GM18507 (cell line): ENCODE measurements at regions not wholly inside any gene's neighbourhood (a gene's known extent, or its start where the extent isn't known, plus 50 kb on each side); places are given as distances from the start of the nearest gene placed in this dataset.

Experiments used
- DNase-seq: peaks from one replicate; pipeline ENCODE4 v3.0.0; 2011; ENCODE audit warnings: low read depth; ENCODE audit not compliant: insufficient read length; ENCODE audit errors: extremely low spot score
- FAIRE-seq: peaks from 2 replicates; lab custom pipeline; 2011; peaks lifted over from hg19 to GRCh38; lab: Jason Lieb, UNC

GRCh38 chr1:221053889-221054288 is 174.6 kb downstream of the HLX start:
- FAIRE-seq (no peak), DNase-seq (no peak)

GRCh38 chr1:221059506-221059905 is 180.3 kb downstream of the HLX start:
- DNase-seq (no peak), FAIRE-seq (no peak)

DNA sequence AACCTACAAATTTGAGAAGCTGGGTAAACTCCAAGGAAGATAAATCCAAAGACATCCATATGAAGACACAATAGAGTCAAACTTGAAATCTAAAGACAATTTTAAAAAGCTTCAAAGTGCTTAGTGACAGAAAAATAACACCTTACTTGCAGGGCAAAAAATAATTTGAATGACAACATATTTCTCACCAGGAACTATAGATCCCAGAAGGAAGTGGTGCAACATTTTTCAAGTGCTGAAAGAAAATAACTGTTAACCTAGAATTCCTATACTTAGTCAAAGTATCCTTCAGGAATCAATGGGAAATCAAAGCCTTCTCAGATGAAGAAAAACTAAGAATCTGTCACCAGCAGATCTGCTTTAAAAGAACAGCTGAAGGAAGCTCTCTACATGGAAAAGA is 184.4 kb downstream of the HLX start:
- FAIRE-seq: no peak

GRCh38 chr1:221066351-221067001 is 187.2 kb downstream of the HLX start:
- FAIRE-seq (peak; percentile 5), DNase-seq (no peak)

More for the DNA sequence above, 184.4 kb downstream of the HLX start:
- no peak for DNase-seq

GRCh38 chr1:221067721-221068120 is 188.5 kb downstream of the HLX start:
- FAIRE-seq: peak; percentile 18
- no peak for DNase-seq

DNA sequence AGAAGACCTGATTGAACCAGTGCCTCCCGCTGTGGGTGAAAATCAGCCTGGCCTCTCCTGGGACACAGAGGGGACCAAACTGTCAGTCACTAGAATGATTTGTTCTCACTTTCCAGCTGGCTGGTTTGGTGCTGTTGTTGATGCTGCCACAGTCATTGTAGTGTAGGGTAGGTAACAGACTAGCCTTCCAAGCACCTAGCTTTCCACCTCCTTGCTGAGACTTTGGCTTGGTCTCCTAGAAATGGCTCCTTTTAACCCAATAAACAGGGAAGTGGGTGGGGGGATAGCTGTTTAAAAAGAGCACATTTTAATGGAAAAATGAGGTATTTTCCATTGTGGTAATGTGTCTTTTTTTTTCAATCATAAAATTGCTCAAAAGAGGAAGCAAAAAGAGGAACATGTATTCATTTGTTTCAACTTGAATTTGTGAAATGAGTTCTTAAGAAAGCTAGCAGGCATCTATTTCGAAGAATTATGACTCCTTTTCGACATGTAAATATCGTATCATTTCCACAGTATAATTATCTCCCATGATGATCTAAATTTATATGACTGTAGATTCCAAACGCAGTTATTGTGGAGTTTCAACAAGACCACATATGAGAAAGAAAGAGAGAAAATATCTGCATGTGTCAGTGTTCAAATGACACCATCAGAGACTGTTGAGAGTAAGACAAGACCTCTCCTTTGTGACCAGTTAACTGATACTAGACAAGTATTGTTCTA is 190.1 kb downstream of the HLX start:
- DNase-seq: peak; percentile 32
- FAIRE-seq: peak; percentile 94

DNA sequence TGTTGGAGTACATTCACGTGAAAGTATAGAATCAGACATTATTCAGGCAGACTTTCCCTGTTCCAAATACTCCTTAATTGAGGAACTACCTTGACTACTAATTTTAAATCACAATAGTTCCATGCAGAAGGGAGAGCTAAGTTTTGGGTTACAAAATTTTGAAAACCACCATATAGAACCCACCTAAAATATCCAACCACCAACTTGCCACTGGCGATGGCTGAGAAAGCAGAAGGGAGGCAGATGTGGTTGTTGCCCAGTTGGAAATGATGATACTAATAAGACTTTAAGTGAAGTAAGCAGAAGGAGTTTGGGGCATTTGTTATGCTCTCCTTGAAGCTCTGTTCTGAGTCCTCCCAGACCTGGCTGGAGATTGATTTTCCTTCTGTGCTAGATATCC is 190.7 kb downstream of the HLX start:
- DNase-seq: no peak
- FAIRE-seq: no peak

DNA sequence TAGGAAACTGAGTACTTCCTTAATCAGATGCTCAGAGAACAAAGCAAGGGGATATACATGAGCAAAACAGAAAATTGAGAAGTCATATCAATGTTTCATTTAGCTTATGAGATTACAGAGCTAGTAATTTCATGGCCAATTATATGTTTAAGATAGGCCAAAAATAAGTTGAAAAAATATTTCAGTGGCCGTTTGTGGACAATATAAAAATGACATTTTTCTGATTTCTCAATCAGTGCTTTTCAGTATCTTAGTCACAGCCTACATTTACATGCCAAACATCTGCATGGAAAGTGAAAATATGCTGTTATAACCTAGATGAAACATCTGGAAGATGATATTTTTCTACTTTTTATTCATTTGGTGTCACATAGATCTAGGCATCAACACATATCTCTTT is 192.5 kb downstream of the HLX start:
- no peak for FAIRE-seq
- DNase-seq: no peak

GRCh38 chr1:221072214-221072613 is 193.0 kb downstream of the HLX start:
- DNase-seq (no peak), FAIRE-seq (peak; percentile 35)

- FAIRE-seq (peak; percentile 35), DNase-seq (no peak)
These were observed 195.1 kb downstream of the HLX start for GRCh38 chr1:221074332-221074731.

GRCh38 chr1:221075911-221076310 is 196.7 kb downstream of the HLX start:
- DNase-seq (no peak), FAIRE-seq (no peak)

DNA sequence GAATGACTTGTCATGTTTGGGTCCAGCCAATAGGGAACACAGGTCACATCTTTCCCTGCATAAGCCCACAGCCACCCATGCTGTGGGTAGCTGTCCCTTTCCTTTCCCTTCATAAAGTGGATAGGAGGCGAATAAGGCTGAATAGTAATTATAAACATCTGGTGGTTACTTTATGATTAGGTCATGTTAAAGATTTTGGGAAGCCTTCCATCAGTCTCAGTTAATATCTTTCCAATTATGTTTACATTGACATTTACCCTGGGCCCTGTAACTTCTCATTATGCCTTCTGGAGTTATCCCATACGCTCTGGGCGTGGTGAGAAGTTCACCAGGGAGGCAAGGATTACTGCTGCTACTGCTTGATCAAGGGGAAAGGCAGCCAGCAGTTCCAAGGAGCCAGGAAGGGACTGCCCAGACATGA is 197.2 kb downstream of the HLX start:
- no peak for DNase-seq

DNA sequence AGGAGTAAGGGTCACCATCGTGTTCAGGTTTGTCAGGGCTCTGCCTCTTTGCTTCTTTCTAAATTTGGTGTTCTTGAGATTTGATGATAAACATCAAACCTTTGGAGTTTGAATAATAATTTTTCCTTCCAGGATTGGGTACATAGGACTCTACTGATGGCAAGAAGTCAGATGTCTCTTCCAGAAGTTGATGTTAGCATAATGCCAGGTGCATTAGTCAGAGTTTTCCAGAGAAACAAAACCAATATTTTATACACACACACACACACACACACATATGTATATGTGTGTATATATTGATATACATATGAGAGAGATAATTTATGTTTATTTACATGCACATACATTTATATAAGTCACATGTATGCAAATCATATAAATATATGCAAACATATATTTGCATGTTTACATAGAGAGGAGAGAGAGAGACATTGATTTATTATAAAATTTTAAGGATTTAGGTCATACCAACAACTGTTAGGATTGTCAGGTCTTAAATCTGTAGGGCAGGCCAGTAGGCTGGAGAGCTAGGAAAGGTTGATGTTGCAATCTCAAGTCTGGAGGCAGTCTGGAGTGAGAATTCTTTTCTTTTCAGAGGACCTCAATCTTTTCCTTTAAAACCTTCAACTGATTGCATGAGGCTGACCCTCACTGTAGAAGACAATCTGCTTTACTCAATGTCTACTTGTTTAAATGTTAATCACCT is 199.2 kb downstream of the HLX start:
- no peak for FAIRE-seq
- no peak for DNase-seq

More for the DNA sequence above, 197.2 kb downstream of the HLX start:
- no peak for FAIRE-seq

GRCh38 chr1:221083902-221084301 is 204.7 kb downstream of the HLX start:
- FAIRE-seq (no peak), DNase-seq (no peak)

- no peak for DNase-seq
- FAIRE-seq: no peak
These were observed 205.4 kb downstream of the HLX start for GRCh38 chr1:221084681-221085080.

DNA sequence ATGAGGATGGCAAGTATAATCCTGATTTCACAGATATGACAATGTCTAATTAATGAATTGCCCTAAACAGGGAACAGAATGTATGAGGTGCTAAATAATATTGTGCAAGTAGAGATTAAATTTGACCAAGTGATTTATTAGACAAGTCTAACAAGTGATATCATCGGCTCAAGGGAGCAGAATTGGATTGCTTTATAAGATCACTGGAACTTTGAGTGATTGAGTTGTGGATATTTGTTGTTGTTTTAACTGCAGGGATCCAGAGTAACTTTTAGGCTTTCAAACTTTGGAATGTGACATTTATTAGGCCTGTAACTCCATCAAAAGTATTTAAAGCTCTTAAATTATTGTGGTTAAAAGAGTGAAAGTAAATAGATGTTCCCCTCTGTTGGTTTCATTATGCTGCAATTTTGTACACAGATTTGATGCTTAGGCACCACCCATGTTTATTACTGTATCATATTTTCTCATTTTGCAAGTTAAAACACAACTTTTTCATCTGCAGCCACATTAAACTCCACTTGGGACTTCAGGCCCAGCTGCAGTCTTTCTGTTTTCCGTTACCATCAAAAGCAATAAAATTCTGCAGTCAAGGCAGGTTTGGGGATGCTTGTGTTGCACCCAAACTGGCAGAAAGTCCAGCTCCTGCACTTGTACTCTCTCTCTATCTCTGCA is 206.6 kb downstream of the HLX start:
- FAIRE-seq: no peak

GRCh38 chr1:221087919-221088318 is 208.7 kb downstream of the HLX start:
- DNase-seq: no peak
- FAIRE-seq: no peak

More for the DNA sequence above, 206.6 kb downstream of the HLX start:
- DNase-seq: no peak

- FAIRE-seq (no peak), DNase-seq (no peak)
These were observed 210.0 kb downstream of the HLX start for GRCh38 chr1:221089273-221089672.

DNA sequence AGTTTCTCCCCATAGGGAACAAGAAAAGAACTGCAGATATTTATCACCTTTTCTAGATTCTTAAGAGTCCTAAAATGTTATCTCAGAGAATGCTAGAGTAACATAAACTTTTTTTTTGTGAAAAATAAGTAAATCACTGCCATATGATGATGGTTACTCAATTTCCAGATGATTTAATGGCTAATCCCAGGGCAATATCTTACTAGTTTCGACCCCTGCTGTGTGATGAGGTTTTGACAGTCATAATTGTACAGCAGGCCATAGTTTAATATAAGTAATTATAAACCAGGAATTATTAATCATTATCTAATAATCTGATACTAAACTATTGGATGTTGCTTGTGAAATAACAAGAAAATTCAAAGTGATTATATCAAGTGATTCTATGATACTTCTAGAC is 210.6 kb downstream of the HLX start:
- FAIRE-seq (no peak), DNase-seq (no peak)
